ENCODE measurements at regions not wholly inside any gene's neighbourhood (a gene's known extent, or its start where the extent isn't known, plus 50 kb on each side); places are given as distances from the start of the nearest gene placed in this dataset.

DNA sequence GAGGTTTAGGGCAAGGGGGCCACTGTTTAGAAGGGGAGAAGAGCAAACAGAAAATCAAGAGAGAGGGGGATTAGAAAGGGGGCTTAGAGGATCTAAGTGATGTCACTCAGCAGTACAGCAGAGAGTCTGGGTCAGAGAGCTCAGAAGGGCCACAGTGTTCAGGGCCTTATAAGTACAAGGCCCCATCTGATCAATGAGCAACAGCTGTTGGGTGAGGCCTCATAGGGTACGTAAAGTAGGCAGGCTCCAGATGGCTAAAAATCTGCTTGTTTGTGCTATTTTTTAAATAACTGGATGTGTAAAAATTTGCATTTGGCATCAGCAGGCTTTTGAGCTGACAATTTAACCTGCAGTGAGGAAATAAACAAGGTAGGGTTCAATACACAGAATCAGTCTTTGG is 149.8 kb downstream of the SH3BGRL2 start:
- Mint-ChIP-seq H3K4me1 (peaks cover 10% of the 10 kb centered on the region), H3K4me3 (no peak overlapping the region), H3K9me3 (no peaks in the 10 kb centered on the region), H3K36me3 (ENCODE audit: low read depth) (no peaks in the 10 kb centered on the region), H3K27ac (no peak overlapping the region), H3K27me3 (peaks cover 6% of the 10 kb centered on the region)
- ChIA-PET POLR2A (no interaction called here), CTCF (interaction anchor here (1.1 kb wide), 1 partner anchor 9 kb away, joined by 4 read pairs; no protein-coding TSS in a partner anchor)
- no peak for DNase-seq

DNA sequence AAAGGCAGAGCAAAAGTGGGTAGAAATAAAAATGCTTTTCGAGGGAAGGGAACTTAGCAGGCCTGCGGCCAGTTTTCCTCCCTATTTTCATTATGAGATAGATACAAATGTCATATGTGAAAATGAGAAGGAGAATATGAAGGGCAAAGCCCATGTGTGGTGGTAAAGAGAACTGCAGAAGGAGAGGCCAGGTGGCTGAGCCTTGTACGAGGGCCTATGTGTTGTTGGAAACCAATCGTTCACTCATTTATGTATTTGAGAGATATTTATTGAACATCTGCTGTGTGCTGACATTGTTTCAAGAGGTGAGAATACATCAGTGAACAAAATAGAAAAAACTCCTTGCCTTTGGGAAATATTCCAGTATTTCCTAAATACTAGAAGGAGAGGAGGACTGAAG is 147.7 kb downstream of the SH3BGRL2 start:
- Mint-ChIP-seq H3K4me1 (peaks cover 10% of the 10 kb centered on the region), H3K36me3 (ENCODE audit: low read depth) (no peaks in the 10 kb centered on the region), H3K27me3 (peaks cover 1% of the 10 kb centered on the region), H3K4me3 (no peak overlapping the region), H3K9me3 (no peaks in the 10 kb centered on the region), H3K27ac (no peak overlapping the region)
- CTCF ChIA-PET = interaction anchor here (0.7 to 1.9 kb wide), 7 partner anchors 14 to 95 kb away, joined by 3 to 5 read pairs (median 4); no protein-coding TSS in a partner anchor
- DNase-seq = no peak
- POLR2A ChIA-PET = no interaction called here

DNA sequence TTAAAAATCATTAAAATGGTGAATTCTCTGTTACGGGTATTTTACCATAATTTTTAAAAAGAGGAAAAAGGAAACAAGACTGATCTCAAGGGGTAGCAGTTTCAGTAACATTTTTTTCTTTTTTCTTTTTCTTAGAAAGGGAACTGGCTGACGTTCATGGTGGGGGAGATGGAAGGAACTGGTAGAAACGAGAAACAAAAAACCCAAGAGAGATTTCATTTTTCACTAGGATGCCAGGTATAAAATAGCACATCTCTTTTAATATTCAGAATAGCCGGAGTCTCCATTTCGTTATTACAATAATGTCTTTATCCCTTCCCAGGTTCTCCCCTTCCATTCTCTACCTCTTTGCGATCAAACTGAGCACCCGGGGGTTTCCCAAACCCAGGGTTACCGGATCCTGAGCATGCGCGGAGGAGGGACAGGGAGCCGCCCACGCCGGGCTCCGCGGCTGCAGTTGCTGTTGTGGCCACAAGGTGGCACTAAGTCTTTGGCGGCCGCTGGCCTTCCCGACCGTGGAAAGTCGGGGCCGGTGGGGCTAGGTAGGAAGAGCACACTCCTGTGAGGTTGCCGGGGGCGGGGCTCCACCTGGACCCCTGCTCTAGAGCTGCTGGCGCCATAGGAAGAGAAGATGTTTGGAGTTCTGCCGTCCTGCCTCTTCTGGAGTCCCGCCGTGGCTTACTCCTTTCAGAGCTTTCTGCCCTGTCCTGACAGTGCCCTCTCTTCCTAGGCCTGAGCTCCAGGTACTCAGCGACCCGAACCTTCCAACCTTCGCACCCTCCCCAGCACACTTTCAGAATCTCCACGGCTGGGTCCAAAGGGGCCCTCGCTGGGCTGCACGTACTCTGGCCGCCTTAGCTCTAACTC is 146.8 kb downstream of the SH3BGRL2 start:
- ChIA-PET POLR2A (no interaction called here), CTCF (interaction anchor here (0.7 to 1.3 kb wide), 7 partner anchors 14 to 328 kb away, joined by 3 to 5 read pairs (median 4); no protein-coding TSS in a partner anchor)
- Mint-ChIP-seq H3K36me3 (ENCODE audit: low read depth) (no peaks in the 10 kb centered on the region), H3K4me3 (peak overlapping the region; percentile 61), H3K27ac (peak overlapping the region; percentile 61), H3K9me3 (no peaks in the 10 kb centered on the region), H3K27me3 (no peaks in the 10 kb centered on the region), H3K4me1 (peaks cover 10% of the 10 kb centered on the region)
- peak; percentile 83 for DNase-seq

DNA sequence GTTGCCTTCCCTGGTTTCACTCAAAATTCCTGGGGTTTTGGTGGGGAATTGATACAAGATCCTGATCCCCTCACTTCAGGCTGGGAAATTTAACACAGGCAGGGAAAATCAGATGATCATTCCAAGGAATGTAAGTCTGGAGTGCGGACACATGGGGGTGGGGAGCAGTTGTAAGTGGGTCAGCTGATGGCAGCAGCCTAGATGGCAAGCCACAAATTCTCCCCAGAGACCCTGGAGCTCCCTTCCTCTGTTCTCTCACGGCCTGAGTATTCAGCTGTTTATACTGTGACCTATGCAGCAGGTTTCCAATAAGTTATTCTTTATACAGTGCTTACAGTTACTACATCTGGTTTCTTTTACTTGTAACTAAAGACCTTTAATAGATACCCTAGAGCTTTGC is 144.9 kb downstream of the SH3BGRL2 start:
- Mint-ChIP-seq H3K4me1 (peaks cover 10% of the 10 kb centered on the region), H3K36me3 (ENCODE audit: low read depth) (no peaks in the 10 kb centered on the region), H3K27ac (no peak overlapping the region), H3K9me3 (no peaks in the 10 kb centered on the region), H3K4me3 (no peak overlapping the region), H3K27me3 (no peaks in the 10 kb centered on the region)
- DNase-seq = no peak
- CTCF ChIA-PET = interaction anchor here (1.4 kb wide), 1 partner anchor 94 kb away, joined by 3 read pairs; no protein-coding TSS in a partner anchor
- POLR2A ChIA-PET = no interaction called here

DNA sequence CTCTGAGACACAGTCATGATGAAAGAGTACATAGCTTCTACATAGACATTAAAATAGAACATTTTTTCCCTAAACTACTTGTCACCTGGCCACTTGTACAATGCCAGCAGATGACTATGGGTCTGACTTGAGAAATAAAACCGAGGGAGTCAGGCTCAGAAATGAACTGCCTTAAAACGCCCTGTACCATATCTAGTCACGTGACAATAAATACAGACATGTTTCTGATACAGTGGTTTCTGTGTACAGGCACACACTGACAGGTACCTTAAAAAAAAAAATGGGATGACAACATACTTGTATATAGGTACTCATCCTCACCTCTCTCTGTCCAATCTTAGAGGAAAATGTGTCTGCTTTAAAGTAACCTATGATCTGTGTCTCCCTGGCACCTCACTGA is 144.1 kb downstream of the SH3BGRL2 start:
- ChIA-PET POLR2A (no interaction called here), CTCF (interaction anchor here (1.4 to 1.8 kb wide), 2 partner anchors 10 to 95 kb away, joined by 3 to 4 read pairs; no protein-coding TSS in a partner anchor)
- Mint-ChIP-seq H3K27me3 (no peaks in the 10 kb centered on the region), H3K27ac (no peak overlapping the region), H3K4me1 (peaks cover 10% of the 10 kb centered on the region), H3K4me3 (no peak overlapping the region), H3K9me3 (no peaks in the 10 kb centered on the region), H3K36me3 (ENCODE audit: low read depth) (no peaks in the 10 kb centered on the region)
- DNase-seq = no peak

DNA sequence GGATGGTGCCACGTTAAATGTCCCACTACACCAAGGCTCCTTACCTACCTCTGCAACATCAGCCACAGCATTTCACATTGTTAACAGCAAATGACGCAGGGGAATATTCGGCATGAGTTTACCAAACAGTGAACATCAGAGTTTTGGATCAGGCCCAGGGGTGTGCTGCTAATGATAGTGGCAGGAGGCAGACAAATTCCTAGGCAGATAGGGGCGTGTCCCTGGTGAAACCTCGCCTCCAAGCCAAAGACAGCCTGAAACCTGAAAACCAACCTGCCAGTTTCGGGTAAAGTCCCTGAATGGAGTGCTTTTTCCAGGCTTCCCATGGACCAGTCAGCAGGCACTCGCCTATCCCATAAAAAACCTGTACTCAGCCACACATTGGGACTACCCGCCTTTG is 133.6 kb downstream of the SH3BGRL2 start:
- H3K4me3 Mint-ChIP-seq = no peak overlapping the region
- POLR2A ChIA-PET = no interaction called here

DNA sequence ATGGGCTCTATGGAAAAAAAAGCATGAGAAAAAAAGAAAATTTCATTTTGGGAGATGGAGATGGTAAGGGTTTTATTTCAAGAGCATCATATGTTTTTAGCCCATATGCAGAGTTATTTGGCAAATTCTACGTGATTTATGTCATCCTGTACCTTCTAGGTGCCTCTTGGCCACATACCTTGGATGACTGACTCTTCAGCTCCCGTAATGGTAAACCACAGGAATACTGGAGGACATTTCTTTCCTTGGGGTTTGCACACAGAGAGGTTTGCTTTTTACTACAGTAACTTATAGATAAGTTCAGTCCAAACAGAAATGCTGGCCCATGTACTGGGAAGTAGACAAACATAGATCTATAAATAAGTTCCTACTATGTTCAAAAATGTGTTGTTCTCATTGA is 132.2 kb downstream of the SH3BGRL2 start:
- ChIA-PET CTCF (no interaction called here), POLR2A (no interaction called here)
- no peaks in the 10 kb centered on the region for H3K27me3 Mint-ChIP-seq
- H3K4me1 Mint-ChIP-seq = no peaks in the 10 kb centered on the region
- H3K27ac Mint-ChIP-seq = no peak overlapping the region
- H3K4me3 Mint-ChIP-seq = no peak overlapping the region
- no peak for DNase-seq
- peaks cover 4% of the 10 kb centered on the region for H3K9me3 Mint-ChIP-seq
- no peaks in the 10 kb centered on the region for H3K36me3 Mint-ChIP-seq (ENCODE audit: low read depth)

More for the DNA sequence above, 133.6 kb downstream of the SH3BGRL2 start:
- no peak for DNase-seq
- Mint-ChIP-seq H3K9me3 (peaks cover 7% of the 10 kb centered on the region), H3K27ac (no peak overlapping the region), H3K4me1 (no peaks in the 10 kb centered on the region), H3K27me3 (no peaks in the 10 kb centered on the region), H3K36me3 (ENCODE audit: low read depth) (no peaks in the 10 kb centered on the region)
- CTCF ChIA-PET = interaction anchor here (1.6 kb wide), 1 partner anchor 14 kb away, joined by 4 read pairs; no protein-coding TSS in a partner anchor

DNA sequence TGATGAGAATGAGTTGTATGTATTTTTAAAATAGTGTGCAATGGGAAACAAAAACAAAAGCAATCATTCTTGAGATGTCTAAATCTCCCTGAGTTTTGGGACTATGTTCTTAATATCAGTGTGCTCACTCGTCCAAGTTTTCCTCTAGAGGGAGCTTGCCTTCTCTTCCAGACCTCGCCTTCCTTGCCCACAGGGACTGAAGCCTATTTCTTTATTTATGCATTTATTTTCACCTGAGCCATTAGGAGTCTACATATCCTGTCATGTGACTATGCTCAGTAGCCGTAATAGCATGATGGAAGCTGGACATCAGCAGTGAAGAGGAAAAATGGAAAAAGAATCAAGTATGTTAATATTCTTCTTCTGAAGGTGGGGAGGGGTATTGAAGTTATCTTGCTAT is 131.2 kb downstream of the SH3BGRL2 start:
- Mint-ChIP-seq H3K36me3 (ENCODE audit: low read depth) (no peaks in the 10 kb centered on the region), H3K4me1 (no peaks in the 10 kb centered on the region), H3K27me3 (peaks cover 2% of the 10 kb centered on the region), H3K4me3 (no peak overlapping the region), H3K9me3 (peaks cover 4% of the 10 kb centered on the region), H3K27ac (no peak overlapping the region)
- POLR2A ChIA-PET = no interaction called here
- no peak for DNase-seq
- CTCF ChIA-PET = no interaction called here

DNA sequence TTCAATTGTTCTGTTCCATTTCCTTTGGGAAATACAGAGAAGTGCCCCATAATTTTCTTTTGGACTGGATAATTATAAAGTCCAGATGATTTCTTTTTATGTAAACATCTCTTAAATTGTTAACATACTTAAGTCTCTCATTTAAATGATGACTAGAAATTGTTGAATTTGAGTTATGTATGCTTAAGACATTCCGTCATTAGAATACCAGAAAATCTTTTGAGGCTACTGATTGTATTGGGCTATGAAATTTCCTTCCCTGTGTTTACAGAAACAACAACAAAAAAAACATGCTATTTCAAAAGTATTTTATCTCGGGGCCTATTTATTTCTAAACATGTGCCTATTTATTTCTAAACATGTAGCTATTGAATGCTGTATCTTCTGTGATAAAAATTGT is 125.4 kb downstream of the SH3BGRL2 start:
- H3K36me3 Mint-ChIP-seq (ENCODE audit: low read depth) = no peaks in the 10 kb centered on the region
- CTCF ChIA-PET = no interaction called here
- peaks cover 15% of the 10 kb centered on the region for H3K27me3 Mint-ChIP-seq
- no peaks in the 10 kb centered on the region for H3K4me1 Mint-ChIP-seq
- POLR2A ChIA-PET = no interaction called here
- no peak overlapping the region for H3K27ac Mint-ChIP-seq
- H3K4me3 Mint-ChIP-seq = no peak overlapping the region
- no peak for DNase-seq
- no peaks in the 10 kb centered on the region for H3K9me3 Mint-ChIP-seq

DNA sequence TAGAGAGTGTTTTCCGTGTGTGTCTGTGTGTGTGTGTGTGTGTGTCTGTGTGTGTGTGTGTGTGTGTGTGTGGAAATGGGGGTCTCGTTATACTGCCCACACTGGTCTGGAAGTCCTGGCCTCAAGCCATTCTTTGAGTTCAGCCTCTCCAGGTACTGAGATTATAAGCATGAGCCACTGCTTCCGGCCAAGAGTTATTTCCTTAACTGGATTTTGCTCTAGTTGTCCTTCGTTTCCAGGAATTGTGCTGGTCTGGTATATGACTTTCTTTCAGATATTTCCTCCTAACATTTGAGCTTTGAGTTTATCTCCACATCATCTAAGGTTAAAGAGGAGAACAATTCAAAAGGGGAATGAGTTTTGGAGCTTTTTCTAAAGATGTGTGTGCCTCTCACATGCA is 124.8 kb downstream of the SH3BGRL2 start:
- no peaks in the 10 kb centered on the region for H3K9me3 Mint-ChIP-seq
- H3K36me3 Mint-ChIP-seq (ENCODE audit: low read depth) = no peaks in the 10 kb centered on the region
- H3K27me3 Mint-ChIP-seq = peaks cover 15% of the 10 kb centered on the region
- H3K4me1 Mint-ChIP-seq = no peaks in the 10 kb centered on the region
- no peak for DNase-seq
- H3K4me3 Mint-ChIP-seq = no peak overlapping the region
- CTCF ChIA-PET = no interaction called here
- no peak overlapping the region for H3K27ac Mint-ChIP-seq
- POLR2A ChIA-PET = no interaction called here

Data from activated CD4-positive, alpha-beta T cell treated with anti-CD3 and anti-CD28 coated beads, Interleukin-2, amount 10 ng/mL, durations not matched to agents 7 days and 5 days (primary cell).